HCT116 (cell line): ENCODE measurements at regions not wholly inside any gene's neighbourhood (a gene's known extent, or its start where the extent isn't known, plus 50 kb on each side); places are given as distances from the start of the nearest gene placed in this dataset.

Experiments
- ATAC-seq: fragments of 200-7000 bp; cut with Tn5 transposase; 2 replicates; pipeline ENCODE4 v1.9.1; 2020; ENCODE audit warnings: mild to moderate bottlenecking, moderate library complexity
- BruUV-seq: library from RNA; stranded (reverse); fragments of 400-500 nt; replicated peaks from 2 replicates; lab custom pipeline; 2021; lab: Mats Ljungman, UMichigan
- CTCF ChIA-PET: fragments of 300-600 bp; sonication (Branson Sonifier 250); formaldehyde crosslinking; loops from one replicate; lab custom pipeline; 2021; ENCODE audit warnings: antibody characterized with exemption; lab: Charles Lee
- POLR2A ChIA-PET: fragments of 300-600, 350-600 bp; sonication (Branson Sonifier 250); formaldehyde crosslinking; loops from one replicate; lab custom pipeline; 2021; ENCODE audit warnings: antibody characterized with exemption; lab: Charles Lee
- RAD21 ChIA-PET, 2 experiments: fragments of 300-600 bp; sonication (Branson Sonifier 250); formaldehyde crosslinking; loops; one replicate each; lab custom pipeline; 2023; ENCODE audit warnings: low total read pairs in 2 of 2; ENCODE audit not compliant: uncharacterized antibody in 2 of 2, unreplicated experiment in 2 of 2, low non-redundant PET in 1 of 2; lab: Charles Lee
- DNase-seq: peaks from one replicate; pipeline ENCODE4 v3.0.0-alpha.2; 2010; ENCODE audit warnings: low read depth, low spot score
- H2AFZ ChIP-seq: fragments of 200-600 bp; shearing (Covaris generic), sonication (generic); 2 replicates; pipeline ENCODE4 v1.6.1; 2017; ENCODE audit warnings: low read depth, mixed run types, mixed read lengths, antibody characterized with exemption, low read length; ENCODE audit not compliant: poor library complexity, severe bottlenecking
- H3K27ac ChIP-seq: 2 replicates; pipeline ENCODE4 v1.5.1; 2012; ENCODE audit warnings: low read depth, low read length
- H3K27me3 ChIP-seq: fragments of 200-600 bp; sonication (generic); 2 replicates; pipeline ENCODE4 v1.6.1; 2016; ENCODE audit warnings: mixed run types, low read length, mixed read lengths; ENCODE audit not compliant: insufficient read depth
- H3K36me3 ChIP-seq, 2 experiments: fragments of 200-500 bp in 1 of 2; fragments of 200-600 bp in 1 of 2; sonication (Bioruptor generic) in 1 of 2; sonication (generic) in 1 of 2; 2 replicates each; pipeline versions ENCODE4 v1.5.1 to v1.6.1; 2014 to 2016; ENCODE audit warnings: low read length in 2 of 2, inconsistent platforms in 1 of 2, mixed read lengths in 1 of 2, mixed run types in 1 of 2; ENCODE audit not compliant: insufficient read depth in 2 of 2, control insufficient read depth in 1 of 2
- H3K4me1 ChIP-seq, 2 experiments: fragments of 200-600 bp in 1 of 2; sonication (generic) in 1 of 2; 2 replicates each; pipeline versions ENCODE4 v1.5.1 to v1.6.1; 2012 to 2017; ENCODE audit warnings: low read length in 2 of 2, inconsistent platforms in 1 of 2, mild to moderate bottlenecking in 1 of 2, mixed read lengths in 1 of 2, mixed run types in 1 of 2, moderate library complexity in 1 of 2; ENCODE audit not compliant: insufficient read depth in 2 of 2, control insufficient read depth in 1 of 2
- H3K4me2 ChIP-seq: fragments of 200-600 bp; sonication (generic); 2 replicates; pipeline ENCODE4 v1.6.1; 2017; ENCODE audit warnings: mixed run types, low read length, mixed read lengths
- H3K4me3 ChIP-seq, 2 experiments: fragments of 200-600 bp in 1 of 2; sonication (generic) in 1 of 2; replicated peaks in 1 of 2; 2 replicates each; pipeline ENCODE4 v1.5.1; 2011 to 2016; ENCODE audit warnings: low read length in 2 of 2, control low read depth in 1 of 2, low read depth in 1 of 2, mild to moderate bottlenecking in 1 of 2, mixed read lengths in 1 of 2, mixed run types in 1 of 2
- H3K79me2 ChIP-seq: fragments of 200-600 bp; sonication (generic); 2 replicates; pipeline ENCODE4 v1.6.1; 2017; ENCODE audit warnings: mild to moderate bottlenecking, mixed run types, low read length, moderate library complexity, mixed read lengths; ENCODE audit not compliant: insufficient read depth
- H3K9ac ChIP-seq: fragments of 200-600 bp; sonication (generic); 2 replicates; pipeline ENCODE4 v1.6.1; 2016; ENCODE audit warnings: low read length, mixed read lengths
- H3K9me2 ChIP-seq: fragments of 200-600 bp; sonication (generic), shearing (Covaris generic); 2 replicates; pipeline ENCODE4 v1.6.1; 2017; ENCODE audit warnings: mixed run types, mild to moderate bottlenecking, moderate library complexity; ENCODE audit not compliant: insufficient read depth
- H3K9me3 ChIP-seq, 2 experiments: fragments of 200-500 bp in 1 of 2; fragments of 200-600 bp in 1 of 2; sonication (Bioruptor generic) in 1 of 2; sonication (generic) in 1 of 2; 2 replicates each; pipeline ENCODE4 v1.6.1; 2014 to 2017; ENCODE audit warnings: low read length in 2 of 2, mixed read lengths in 2 of 2, inconsistent platforms in 1 of 2, low read depth in 1 of 2, mild to moderate bottlenecking in 1 of 2, mixed run types in 1 of 2, moderate library complexity in 1 of 2; ENCODE audit not compliant: control insufficient read depth in 1 of 2, insufficient read depth in 1 of 2
- H4K20me1 ChIP-seq: fragments of 200-600 bp; sonication (generic), shearing (Covaris generic); 2 replicates; pipeline ENCODE4 v1.6.1; 2017; ENCODE audit warnings: mixed run types, mild to moderate bottlenecking, moderate library complexity; ENCODE audit not compliant: insufficient read depth
- CBX3 ChIP-seq: IDR thresholded peaks from 2 replicates; pipeline ENCODE4 v1.6.1; 2012; ENCODE audit warnings: low read depth
- CTCF ChIP-seq, 3 experiments: fragments of 200-600 bp in 1 of 3; sonication (generic) in 1 of 3; IDR thresholded peaks in 2 of 3; conservative IDR thresholded peaks in 1 of 3; 2 replicates each; pipeline ENCODE4 v1.5.1; 2012 to 2017; ENCODE audit warnings: low read depth in 2 of 3, low read length in 2 of 3, antibody characterized with exemption in 1 of 3, borderline replicate concordance in 1 of 3, control low read depth in 1 of 3, mild to moderate bottlenecking in 1 of 3, mixed read lengths in 1 of 3, mixed run types in 1 of 3, moderate library complexity in 1 of 3; ENCODE audit not compliant: insufficient read depth in 1 of 3
- EGR1 ChIP-seq: IDR thresholded peaks from 2 replicates; pipeline ENCODE4 v1.6.1; 2012; ENCODE audit warnings: low read depth
- ELF1 ChIP-seq: IDR thresholded peaks from 2 replicates; pipeline ENCODE4 v1.6.1; 2012; ENCODE audit warnings: low read depth, borderline replicate concordance
- EZH2 ChIP-seq: fragments of 200-600 bp; sonication (generic); IDR thresholded peaks from 2 replicates; pipeline ENCODE4 v1.6.1; 2017; ENCODE audit warnings: antibody characterized with exemption, mixed run types
- EZH2phosphoT487 ChIP-seq: fragments of 200-600 bp; IDR thresholded peaks from 2 replicates; pipeline ENCODE4 v1.6.1; 2018; ENCODE audit warnings: antibody characterized with exemption, borderline replicate concordance
- FOSL1 ChIP-seq: IDR thresholded peaks from 2 replicates; pipeline ENCODE4 v1.6.1; 2012; ENCODE audit warnings: low read depth
- POLR2A ChIP-seq: IDR thresholded peaks from 2 replicates; pipeline ENCODE4 v1.7.0; 2011; ENCODE audit warnings: borderline replicate concordance; ENCODE audit not compliant: insufficient read depth, insufficient read length; ENCODE audit errors: extremely low read depth
- POLR2AphosphoS5 ChIP-seq: IDR thresholded peaks from 2 replicates; pipeline ENCODE4 v1.6.1; 2011; ENCODE audit warnings: mild to moderate bottlenecking, low read depth, low read length, moderate library complexity
- RAD21 ChIP-seq: IDR thresholded peaks from 2 replicates; pipeline ENCODE4 v1.6.1; 2012; ENCODE audit warnings: low read depth, mild to moderate bottlenecking
- SRF ChIP-seq: IDR thresholded peaks from 2 replicates; pipeline ENCODE4 v1.6.1; 2012; ENCODE audit warnings: low read depth
- TCF7L2 ChIP-seq: IDR thresholded peaks from 2 replicates; pipeline ENCODE4 v1.7.0; 2011; ENCODE audit warnings: borderline replicate concordance, inconsistent platforms; ENCODE audit not compliant: insufficient read depth, insufficient read length; ENCODE audit errors: extremely low read depth
- ZFX ChIP-seq: fragments of 450-650 bp; IDR thresholded peaks from 2 replicates; pipeline ENCODE4 v1.6.1; 2017
- intact Hi-C: fragments of 100-400 bp; cut with micrococcal nuclease; formaldehyde crosslinking; loops from 2 replicates; pipeline ENCODE4 v1.10.0; 2022
- TF ChIP-seq, protein P1 (sequence below): IDR thresholded peaks from 2 replicates; pipeline ENCODE4 v1.6.1; 2012
- TF ChIP-seq, protein P2 (sequence below): IDR thresholded peaks from 2 replicates; pipeline ENCODE4 v1.6.1; 2012; ENCODE audit warnings: low read depth

DNA sequence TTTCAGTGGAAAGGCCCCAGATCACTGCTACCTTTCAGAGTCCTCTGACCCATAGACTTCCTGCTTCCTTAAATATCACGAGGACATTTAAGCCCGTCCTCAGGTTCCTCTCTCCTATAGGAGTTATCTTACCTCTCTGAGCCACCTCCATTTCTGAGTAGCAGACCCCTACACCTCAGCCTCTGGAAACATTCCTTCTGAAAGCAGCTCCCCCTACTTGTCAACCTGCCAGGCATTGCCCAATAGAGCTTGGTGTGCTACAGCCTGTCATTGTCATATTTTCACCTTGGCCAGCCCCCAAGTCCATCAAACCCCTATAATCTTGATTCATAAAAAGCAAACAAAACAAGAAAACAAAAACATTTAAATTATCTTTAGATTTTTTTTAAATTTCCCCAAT, 717.9 kb upstream of the SLC8A1 start:
- no peaks in the 10 kb centered on the region for H3K27me3 ChIP-seq
- ATAC-seq (no peak), DNase-seq (no peak)
- no peaks in the 10 kb centered on the region for H3K4me1 ChIP-seq
- H4K20me1 ChIP-seq, result no peaks in the 10 kb centered on the region
- H2AFZ ChIP-seq, result no peak overlapping the region
- RAD21 ChIA-PET, result no interaction called here
- H3K36me3 ChIP-seq, result no peaks in the 10 kb centered on the region
- no peak overlapping the region for H3K4me2 ChIP-seq
- H3K79me2 ChIP-seq, result no peaks in the 10 kb centered on the region
- no peak overlapping the region for H3K27ac ChIP-seq
- no peak overlapping the region for H3K9ac ChIP-seq
- no peak for TF ChIP-seq ELF1
- TF ChIP-seq, protein P1, sequence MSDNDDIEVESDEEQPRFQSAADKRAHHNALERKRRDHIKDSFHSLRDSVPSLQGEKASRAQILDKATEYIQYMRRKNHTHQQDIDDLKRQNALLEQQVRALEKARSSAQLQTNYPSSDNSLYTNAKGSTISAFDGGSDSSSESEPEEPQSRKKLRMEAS, result no peak
- TF ChIP-seq CBX3, result no peak
- TF ChIP-seq SRF, result no peak
- no peak for TF ChIP-seq EZH2phosphoT487
- TF ChIP-seq POLR2AphosphoS5, result no peak
- POLR2A ChIA-PET, result no interaction called here
- intact Hi-C loops, result no loop called here
- CTCF ChIA-PET, result no interaction called here
- H3K9me2 ChIP-seq, result no peaks in the 10 kb centered on the region
- no TSS peak for BruUV-seq
- no peaks in the 10 kb centered on the region; a peak in 2 of 4 replicates for H3K9me3 ChIP-seq
- H3K4me3 ChIP-seq, result no peak overlapping the region

DNA sequence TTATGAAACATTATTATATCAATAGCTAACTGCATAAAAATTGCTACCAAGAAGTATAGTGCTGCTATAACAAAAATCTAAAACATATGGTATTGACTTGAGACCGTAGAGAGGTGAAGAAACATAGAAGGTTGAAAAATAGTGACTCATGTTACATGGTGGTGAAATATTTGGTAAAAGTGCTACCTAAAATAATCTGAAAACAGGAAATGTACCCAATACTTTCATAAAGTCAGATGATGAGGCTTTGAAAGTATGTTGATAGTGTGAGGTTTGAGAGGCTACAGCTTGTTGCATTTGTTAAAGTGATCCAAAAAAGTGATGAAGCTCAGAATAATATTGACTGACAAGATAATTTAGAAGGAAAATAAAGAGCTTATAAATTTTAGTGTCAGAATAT, 718.7 kb upstream of the SLC8A1 start:
- Histone ChIP-seq H2AFZ (no peak overlapping the region), H3K9me2 (no peaks in the 10 kb centered on the region), H3K4me3 (no peak overlapping the region), H4K20me1 (no peaks in the 10 kb centered on the region), H3K27ac (no peak overlapping the region), H3K79me2 (no peaks in the 10 kb centered on the region), H3K27me3 (no peaks in the 10 kb centered on the region), H3K36me3 (no peaks in the 10 kb centered on the region), H3K9ac (no peak overlapping the region), H3K4me2 (no peak overlapping the region), H3K4me1 (no peaks in the 10 kb centered on the region), H3K9me3 (no peaks in the 10 kb centered on the region; a peak in 2 of 4 replicates)
- no peak for DNase-seq
- RAD21 ChIA-PET, result no interaction called here
- CTCF ChIA-PET, result no interaction called here
- no peak for ATAC-seq
- intact Hi-C loops, result no loop called here
- POLR2A ChIA-PET, result no interaction called here
- no TSS peak for BruUV-seq
- no peak for TF ChIP-seq RAD21
- no peak for TF ChIP-seq TCF7L2
- no peak for TF ChIP-seq CTCF (IDR thresholded peaks at IDR 0.05 in 2 of 3, conservative IDR thresholded peaks at IDR 0.05 in 1 of 3; ENCODE audit: borderline replicate concordance in 1 of 3, insufficient read depth in 1 of 3, low read depth in 2 of 3, low read length in 2 of 3)
- no peak for TF ChIP-seq ZFX
- no peak for TF ChIP-seq EZH2
- TF ChIP-seq CBX3, result no peak
- TF ChIP-seq, protein P2, sequence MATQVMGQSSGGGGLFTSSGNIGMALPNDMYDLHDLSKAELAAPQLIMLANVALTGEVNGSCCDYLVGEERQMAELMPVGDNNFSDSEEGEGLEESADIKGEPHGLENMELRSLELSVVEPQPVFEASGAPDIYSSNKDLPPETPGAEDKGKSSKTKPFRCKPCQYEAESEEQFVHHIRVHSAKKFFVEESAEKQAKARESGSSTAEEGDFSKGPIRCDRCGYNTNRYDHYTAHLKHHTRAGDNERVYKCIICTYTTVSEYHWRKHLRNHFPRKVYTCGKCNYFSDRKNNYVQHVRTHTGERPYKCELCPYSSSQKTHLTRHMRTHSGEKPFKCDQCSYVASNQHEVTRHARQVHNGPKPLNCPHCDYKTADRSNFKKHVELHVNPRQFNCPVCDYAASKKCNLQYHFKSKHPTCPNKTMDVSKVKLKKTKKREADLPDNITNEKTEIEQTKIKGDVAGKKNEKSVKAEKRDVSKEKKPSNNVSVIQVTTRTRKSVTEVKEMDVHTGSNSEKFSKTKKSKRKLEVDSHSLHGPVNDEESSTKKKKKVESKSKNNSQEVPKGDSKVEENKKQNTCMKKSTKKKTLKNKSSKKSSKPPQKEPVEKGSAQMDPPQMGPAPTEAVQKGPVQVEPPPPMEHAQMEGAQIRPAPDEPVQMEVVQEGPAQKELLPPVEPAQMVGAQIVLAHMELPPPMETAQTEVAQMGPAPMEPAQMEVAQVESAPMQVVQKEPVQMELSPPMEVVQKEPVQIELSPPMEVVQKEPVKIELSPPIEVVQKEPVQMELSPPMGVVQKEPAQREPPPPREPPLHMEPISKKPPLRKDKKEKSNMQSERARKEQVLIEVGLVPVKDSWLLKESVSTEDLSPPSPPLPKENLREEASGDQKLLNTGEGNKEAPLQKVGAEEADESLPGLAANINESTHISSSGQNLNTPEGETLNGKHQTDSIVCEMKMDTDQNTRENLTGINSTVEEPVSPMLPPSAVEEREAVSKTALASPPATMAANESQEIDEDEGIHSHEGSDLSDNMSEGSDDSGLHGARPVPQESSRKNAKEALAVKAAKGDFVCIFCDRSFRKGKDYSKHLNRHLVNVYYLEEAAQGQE, result no peak
- no peak for TF ChIP-seq POLR2A
- TF ChIP-seq EGR1, result no peak
- no peak for TF ChIP-seq FOSL1
- no peak for TF ChIP-seq ELF1
